ENCODE measurements at regions not wholly inside any gene's neighbourhood (a gene's known extent, or its start where the extent isn't known, plus 50 kb on each side); places are given as distances from the start of the nearest gene placed in this dataset.

GRCh38 chr2:239499726-239500573 lies 99.1 kb upstream of the HDAC4 start:
- no peak for DNase-seq

GRCh38 chr2:239498981-239499634 lies 98.3 kb upstream of the HDAC4 start:
- DNase-seq: no peak

- no peak for DNase-seq
These were observed 97.8 kb upstream of the HDAC4 start for GRCh38 chr2:239498576-239498975.

- no peak for DNase-seq
These were observed 95.9 kb upstream of the HDAC4 start for GRCh38 chr2:239496700-239497099.

- DNase-seq: no peak
These were observed 95.0 kb upstream of the HDAC4 start for GRCh38 chr2:239495791-239496233.

- no peak for DNase-seq
These were observed 94.4 kb upstream of the HDAC4 start for GRCh38 chr2:239495175-239495574.

GRCh38 chr2:239494578-239494977 lies 93.8 kb upstream of the HDAC4 start:
- no peak for DNase-seq

- no peak for DNase-seq
These were observed 88.7 kb upstream of the HDAC4 start for GRCh38 chr2:239489481-239489880.

- DNase-seq: no peak
These were observed 87.3 kb upstream of the HDAC4 start for GRCh38 chr2:239488125-239488524.

- DNase-seq: no peak
These were observed 86.5 kb upstream of the HDAC4 start for GRCh38 chr2:239487272-239487671.

- DNase-seq: no peak
These were observed 84.8 kb upstream of the HDAC4 start for GRCh38 chr2:239485622-239486021.

GRCh38 chr2:239484571-239485355 lies 83.9 kb upstream of the HDAC4 start:
- DNase-seq: no peak

- no peak for DNase-seq
These were observed 82.2 kb upstream of the HDAC4 start for GRCh38 chr2:239482778-239483712.

GRCh38 chr2:239479471-239479870 lies 78.7 kb upstream of the HDAC4 start:
- DNase-seq: no peak

GRCh38 chr2:239477591-239477990 lies 76.8 kb upstream of the HDAC4 start:
- no peak for DNase-seq

GRCh38 chr2:239476757-239477585 lies 76.2 kb upstream of the HDAC4 start:
- DNase-seq: no peak

- no peak for DNase-seq
These were observed 75.4 kb upstream of the HDAC4 start for GRCh38 chr2:239476029-239476756.

- DNase-seq: no peak
These were observed 74.6 kb upstream of the HDAC4 start for GRCh38 chr2:239475161-239476028.

GRCh38 chr2:239473211-239473805 lies 72.5 kb upstream of the HDAC4 start:
- no peak for DNase-seq
